ENCODE measurements at regions not wholly inside any gene's neighbourhood (a gene's known extent, or its start where the extent isn't known, plus 50 kb on each side); places are given as distances from the start of the nearest gene placed in this dataset.

DNA sequence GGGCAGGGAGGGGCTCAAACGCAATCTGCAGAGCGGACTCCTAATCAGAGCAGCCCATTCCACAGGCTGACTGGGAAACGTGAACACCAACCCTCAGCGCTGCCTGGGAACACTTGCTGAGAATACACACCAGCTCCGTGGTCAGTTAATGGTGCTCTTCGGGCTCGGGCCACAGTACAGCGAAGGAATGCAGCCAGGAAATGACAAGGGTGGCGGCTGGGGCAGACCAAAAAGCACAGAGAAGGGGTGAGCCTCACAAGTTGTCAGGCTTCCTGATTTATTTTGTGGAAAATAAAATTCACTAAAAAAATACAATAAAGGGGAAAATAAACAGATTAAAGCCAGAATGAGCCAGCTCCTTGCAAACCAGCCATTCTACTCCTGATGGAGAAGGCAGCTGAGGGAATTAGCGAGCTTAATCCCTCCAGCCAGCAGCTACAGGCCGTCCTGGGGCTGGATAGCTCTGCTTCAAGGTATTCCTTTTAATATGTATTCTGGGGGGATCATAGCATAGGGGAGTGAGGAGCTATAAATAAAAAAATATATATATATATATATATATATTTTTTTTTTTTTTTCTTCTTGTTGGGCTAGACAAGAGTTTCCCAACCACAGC is 165.5 kb upstream of the NTM start:
- no peak overlapping the region for H3K4me3 ChIP-seq (ENCODE audit: low read depth, low read length)
- TF ChIP-seq, protein P1, sequence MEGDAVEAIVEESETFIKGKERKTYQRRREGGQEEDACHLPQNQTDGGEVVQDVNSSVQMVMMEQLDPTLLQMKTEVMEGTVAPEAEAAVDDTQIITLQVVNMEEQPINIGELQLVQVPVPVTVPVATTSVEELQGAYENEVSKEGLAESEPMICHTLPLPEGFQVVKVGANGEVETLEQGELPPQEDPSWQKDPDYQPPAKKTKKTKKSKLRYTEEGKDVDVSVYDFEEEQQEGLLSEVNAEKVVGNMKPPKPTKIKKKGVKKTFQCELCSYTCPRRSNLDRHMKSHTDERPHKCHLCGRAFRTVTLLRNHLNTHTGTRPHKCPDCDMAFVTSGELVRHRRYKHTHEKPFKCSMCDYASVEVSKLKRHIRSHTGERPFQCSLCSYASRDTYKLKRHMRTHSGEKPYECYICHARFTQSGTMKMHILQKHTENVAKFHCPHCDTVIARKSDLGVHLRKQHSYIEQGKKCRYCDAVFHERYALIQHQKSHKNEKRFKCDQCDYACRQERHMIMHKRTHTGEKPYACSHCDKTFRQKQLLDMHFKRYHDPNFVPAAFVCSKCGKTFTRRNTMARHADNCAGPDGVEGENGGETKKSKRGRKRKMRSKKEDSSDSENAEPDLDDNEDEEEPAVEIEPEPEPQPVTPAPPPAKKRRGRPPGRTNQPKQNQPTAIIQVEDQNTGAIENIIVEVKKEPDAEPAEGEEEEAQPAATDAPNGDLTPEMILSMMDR (IDR thresholded peaks at IDR 0.05; ENCODE audit: low read depth, low read length), result no peak

DNA sequence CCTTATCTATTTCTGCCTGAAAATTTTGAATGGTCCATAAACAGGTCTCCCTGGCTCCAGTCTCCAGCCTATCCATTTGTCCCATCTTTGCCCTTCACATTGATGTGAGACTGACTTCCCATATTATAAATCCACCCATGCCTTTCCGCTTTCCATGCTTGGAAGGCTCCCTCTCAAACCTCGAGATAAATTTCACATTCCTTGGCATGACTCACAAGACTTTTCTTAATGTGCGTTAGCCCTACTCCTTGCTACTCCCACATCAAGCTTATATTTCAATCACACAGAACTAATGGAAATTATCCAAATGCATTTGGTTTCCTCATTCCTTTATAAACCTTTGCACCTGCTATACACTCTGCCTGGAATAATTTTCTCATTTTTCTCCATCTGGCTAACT is 163.7 kb upstream of the NTM start:
- TF ChIP-seq, protein P1 (IDR thresholded peaks at IDR 0.05; ENCODE audit: low read depth, low read length), result no peak
- no peak overlapping the region for H3K4me3 ChIP-seq (ENCODE audit: low read depth, low read length)

DNA sequence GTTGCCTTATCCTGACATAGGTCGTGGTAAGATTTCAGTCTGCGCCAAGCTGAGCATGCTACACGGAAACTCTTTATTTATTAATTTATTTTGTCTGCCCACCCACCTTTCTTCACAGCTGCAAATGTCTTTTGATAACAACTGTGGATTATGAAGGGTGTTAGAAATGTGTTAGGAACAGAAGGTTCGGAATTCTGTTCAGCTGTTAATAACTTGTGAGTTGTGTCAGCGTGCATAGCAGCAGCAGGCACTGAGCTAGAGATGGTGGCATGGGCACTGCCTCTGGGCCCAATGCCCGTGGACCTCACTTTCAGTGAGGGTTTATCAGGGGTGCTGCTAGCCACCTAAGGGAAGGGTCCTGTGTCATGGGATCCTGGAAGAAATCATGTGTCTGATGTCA is 162.5 kb upstream of the NTM start:
- TF ChIP-seq, protein P1 (IDR thresholded peaks at IDR 0.05; ENCODE audit: low read depth, low read length), result no peak

DNA sequence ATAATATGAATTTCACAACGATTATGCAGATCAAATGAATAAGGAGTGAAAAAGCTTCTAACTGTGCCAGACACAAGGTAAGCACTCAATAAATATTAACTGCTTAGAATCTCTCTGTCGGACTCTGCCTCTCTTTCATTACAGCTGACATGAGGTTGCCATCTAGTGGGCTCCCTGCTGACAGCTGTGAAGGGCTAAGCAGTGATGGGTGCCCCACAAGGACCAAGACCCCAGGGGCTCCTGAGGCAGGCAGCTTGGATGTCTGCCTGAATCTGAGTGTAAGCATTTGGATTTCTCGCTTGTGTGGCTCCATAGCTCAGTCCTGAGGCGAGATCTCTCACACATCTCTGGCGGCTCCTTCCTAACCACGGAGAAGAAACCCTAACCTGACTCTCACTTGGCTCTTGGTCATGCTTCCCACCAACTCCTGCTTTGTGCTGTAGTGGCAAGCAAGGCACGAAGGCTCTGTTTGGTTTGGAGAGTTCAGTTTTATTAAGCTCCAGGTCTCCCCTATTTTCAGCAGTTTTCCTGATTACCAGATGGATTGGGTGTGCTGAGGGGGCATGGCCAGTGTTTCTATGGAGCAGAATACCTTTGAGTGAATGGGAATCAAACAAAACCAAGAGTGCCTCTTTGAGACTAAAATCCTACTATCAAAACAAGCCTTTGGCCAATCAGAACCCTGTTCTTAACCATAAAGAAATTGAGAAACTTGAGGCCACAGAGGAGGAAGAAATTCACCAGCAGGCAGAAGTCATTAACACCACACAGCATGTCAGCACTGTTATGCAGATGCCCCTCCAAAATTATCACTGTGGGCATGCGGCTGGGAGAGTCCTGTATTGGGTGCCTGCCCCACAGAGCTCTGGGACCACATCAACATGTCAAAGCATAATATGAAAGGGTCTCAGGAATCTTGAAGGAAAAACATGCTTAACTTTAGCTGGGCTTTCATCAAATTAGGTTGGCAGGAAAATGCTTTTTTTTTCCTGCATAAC is 152.8 kb upstream of the NTM start:
- TF ChIP-seq, protein P1 (IDR thresholded peaks at IDR 0.05; ENCODE audit: low read depth, low read length), result peak; percentile 63
- no peak overlapping the region for H3K4me3 ChIP-seq (ENCODE audit: low read depth, low read length)

More for the DNA sequence above, 162.5 kb upstream of the NTM start:
- no peak overlapping the region for H3K4me3 ChIP-seq (ENCODE audit: low read depth, low read length)

DNA sequence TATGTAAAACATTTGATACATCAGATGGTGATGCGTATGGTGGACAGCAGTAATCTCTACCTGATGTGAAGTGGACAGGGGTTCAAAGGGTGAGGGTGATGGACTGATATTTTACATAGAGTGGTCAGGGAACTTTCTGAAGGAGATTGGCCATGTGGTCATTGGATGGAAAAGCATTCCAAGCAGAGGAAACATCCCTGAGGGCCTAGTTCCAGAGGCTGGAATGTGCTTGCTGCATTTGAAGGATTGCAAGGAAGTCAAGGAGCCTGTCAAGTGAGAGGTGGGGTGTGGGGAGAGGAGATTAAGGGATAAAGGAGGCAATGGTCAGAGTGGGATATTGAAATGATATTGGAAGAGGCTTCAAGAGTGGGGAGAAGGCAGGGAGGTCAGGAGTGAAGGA is 151.9 kb upstream of the NTM start:
- TF ChIP-seq, protein P1 (IDR thresholded peaks at IDR 0.05; ENCODE audit: low read depth, low read length), result no peak
- H3K4me3 ChIP-seq (ENCODE audit: low read depth, low read length), result no peak overlapping the region

DNA sequence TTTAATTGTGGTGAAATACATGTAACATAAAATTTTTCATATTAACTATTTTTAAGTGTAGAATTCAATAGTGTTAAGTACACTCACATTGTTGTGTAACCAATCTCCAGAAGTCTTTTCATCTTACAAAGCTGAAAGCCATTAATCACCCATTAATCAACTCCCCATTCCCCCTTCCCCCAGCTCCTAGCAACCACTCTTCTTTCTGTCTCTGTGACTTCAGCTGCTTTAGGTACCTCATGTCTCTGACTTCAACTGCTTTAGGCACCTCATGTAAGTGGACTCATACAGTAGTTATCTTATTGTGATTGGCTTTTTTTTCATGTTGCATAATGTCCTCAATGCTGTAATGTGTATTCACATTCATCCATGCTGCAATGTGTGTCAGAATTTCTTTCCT is 150.8 kb upstream of the NTM start:
- TF ChIP-seq, protein P1 (IDR thresholded peaks at IDR 0.05; ENCODE audit: low read depth, low read length), result no peak
- no peak overlapping the region for H3K4me3 ChIP-seq (ENCODE audit: low read depth, low read length)
